Loucy (cell line): ENCODE measurements at regions not wholly inside any gene's neighbourhood (a gene's known extent, or its start where the extent isn't known, plus 50 kb on each side); places are given as distances from the start of the nearest gene placed in this dataset.

Experiments
- EZH2phosphoT487 ChIP-seq: fragments of 200-600 bp; IDR thresholded peaks from 2 replicates; pipeline ENCODE4 v1.6.1; 2018; ENCODE audit warnings: antibody characterized with exemption, mild to moderate bottlenecking, moderate library complexity, borderline replicate concordance
- TF ChIP-seq, protein P1 (sequence below): fragments of 200-600 bp; sonication (generic); conservative IDR thresholded peaks from 2 replicates; pipeline ENCODE4 v1.5.1; 2014; ENCODE audit warnings: mild to moderate bottlenecking, antibody characterized with exemption, low read length

GRCh38 chr3:94256888-94257813 lies 194.3 kb downstream of the NSUN3 start:
- TF ChIP-seq, protein P1, sequence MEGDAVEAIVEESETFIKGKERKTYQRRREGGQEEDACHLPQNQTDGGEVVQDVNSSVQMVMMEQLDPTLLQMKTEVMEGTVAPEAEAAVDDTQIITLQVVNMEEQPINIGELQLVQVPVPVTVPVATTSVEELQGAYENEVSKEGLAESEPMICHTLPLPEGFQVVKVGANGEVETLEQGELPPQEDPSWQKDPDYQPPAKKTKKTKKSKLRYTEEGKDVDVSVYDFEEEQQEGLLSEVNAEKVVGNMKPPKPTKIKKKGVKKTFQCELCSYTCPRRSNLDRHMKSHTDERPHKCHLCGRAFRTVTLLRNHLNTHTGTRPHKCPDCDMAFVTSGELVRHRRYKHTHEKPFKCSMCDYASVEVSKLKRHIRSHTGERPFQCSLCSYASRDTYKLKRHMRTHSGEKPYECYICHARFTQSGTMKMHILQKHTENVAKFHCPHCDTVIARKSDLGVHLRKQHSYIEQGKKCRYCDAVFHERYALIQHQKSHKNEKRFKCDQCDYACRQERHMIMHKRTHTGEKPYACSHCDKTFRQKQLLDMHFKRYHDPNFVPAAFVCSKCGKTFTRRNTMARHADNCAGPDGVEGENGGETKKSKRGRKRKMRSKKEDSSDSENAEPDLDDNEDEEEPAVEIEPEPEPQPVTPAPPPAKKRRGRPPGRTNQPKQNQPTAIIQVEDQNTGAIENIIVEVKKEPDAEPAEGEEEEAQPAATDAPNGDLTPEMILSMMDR, result no peak
- TF ChIP-seq EZH2phosphoT487, result no peak
